ENCODE measurements at regions not wholly inside any gene's neighbourhood (a gene's known extent, or its start where the extent isn't known, plus 50 kb on each side); places are given as distances from the start of the nearest gene placed in this dataset.

DNA sequence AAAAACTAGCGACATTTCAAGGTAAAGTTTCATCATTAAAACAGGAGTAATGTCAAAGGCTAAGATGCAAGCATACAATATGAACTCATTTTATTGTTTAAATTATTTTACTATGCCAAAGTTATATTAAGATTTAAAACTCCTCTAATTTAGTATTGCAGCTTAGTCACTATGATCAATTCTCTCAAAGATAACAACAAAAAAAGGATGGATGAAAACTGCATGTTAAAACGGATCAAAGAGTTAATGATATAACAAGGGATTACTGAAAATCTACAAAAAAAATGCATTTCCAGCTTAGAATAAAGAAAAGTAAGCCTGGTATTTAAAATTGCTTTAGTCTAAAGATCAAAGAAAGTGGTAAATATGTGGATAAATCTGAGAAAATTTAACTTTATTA is 587.8 kb upstream of the PCDH20 start:
- Histone ChIP-seq H3K4ac (ENCODE audit: low read depth, low read length) (no peak overlapping the region), H3K4me3 (ENCODE audit: low read length) (no peak overlapping the region), H2BK120ac (ENCODE audit: low read depth, low read length) (no peak overlapping the region), H3K9ac (ENCODE audit: low read length) (no peak overlapping the region), H3K36me3 (ENCODE audit: control insufficient read depth, insufficient read depth, low read length) (no peaks in the 10 kb centered on the region), H4K8ac (ENCODE audit: low read depth, low read length) (no peak overlapping the region), H3K4me1 (ENCODE audit: control insufficient read depth, low read depth, low read length) (no peaks in the 10 kb centered on the region), H3K4me2 (ENCODE audit: low read length) (no peak overlapping the region), H4K5ac (ENCODE audit: low read length) (no peak overlapping the region), H2BK15ac (replicated peaks; ENCODE audit: low read depth) (no peak overlapping the region), H3K27ac (ENCODE audit: low read depth, low read length) (no peak overlapping the region), H3K79me1 (ENCODE audit: low read length) (no peaks in the 10 kb centered on the region), H2AK5ac (ENCODE audit: low read length) (no peak overlapping the region), H3K79me2 (ENCODE audit: control insufficient read depth, insufficient read depth, low read length) (no peaks in the 10 kb centered on the region), H3K18ac (ENCODE audit: low read length) (no peak overlapping the region), H3K27me3 (ENCODE audit: insufficient read depth, low read length, poor library complexity) (no peaks in the 10 kb centered on the region), H2BK5ac (ENCODE audit: low read length) (no peak overlapping the region), H3K23ac (ENCODE audit: low read length) (no peak overlapping the region), H3K56ac (ENCODE audit: low read length) (no peak overlapping the region)
- no peak for DNase-seq
- no CpG with 5 or more reads among the region's 2 CpGs for WGBS (ENCODE audit: extremely low coverage, insufficient coverage, low lambda C conversion rate)

DNA sequence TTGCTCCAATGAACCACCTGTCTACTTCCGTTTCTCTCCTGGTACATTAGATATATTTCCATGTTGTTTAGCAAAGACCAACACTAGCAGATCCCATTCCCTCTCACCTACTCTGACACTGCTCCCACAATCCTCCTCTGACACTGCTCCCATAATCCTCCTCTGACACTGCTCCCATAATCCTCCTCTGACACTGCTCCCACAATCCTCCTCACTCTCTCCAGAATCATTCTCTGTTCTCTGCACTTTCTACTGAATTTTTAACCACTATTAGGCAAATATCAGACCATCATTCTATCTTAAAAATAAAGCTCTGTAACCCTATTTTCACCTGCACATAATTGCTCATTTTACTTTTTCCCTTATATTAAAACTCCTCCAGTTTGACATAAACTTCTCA is 578.5 kb upstream of the PCDH20 start:
- Histone ChIP-seq H3K23ac (ENCODE audit: low read length) (no peak overlapping the region), H2BK5ac (ENCODE audit: low read length) (no peak overlapping the region)

GRCh38 chr13:61989978-61990377 is 574.3 kb upstream of the PCDH20 start:
- Histone ChIP-seq H3K56ac (ENCODE audit: low read length) (no peak overlapping the region), H3K4me3 (ENCODE audit: low read length) (no peak overlapping the region), H3K27me3 (ENCODE audit: insufficient read depth, low read length, poor library complexity) (no peaks in the 10 kb centered on the region), H2AK5ac (ENCODE audit: low read length) (no peak overlapping the region), H3K79me2 (ENCODE audit: control insufficient read depth, insufficient read depth, low read length) (no peaks in the 10 kb centered on the region), H2BK120ac (ENCODE audit: low read depth, low read length) (no peak overlapping the region), H4K8ac (ENCODE audit: low read depth, low read length) (no peak overlapping the region), H3K4me2 (ENCODE audit: low read length) (no peak overlapping the region), H3K4me1 (ENCODE audit: control insufficient read depth, low read depth, low read length) (no peaks in the 10 kb centered on the region), H3K4ac (ENCODE audit: low read depth, low read length) (no peak overlapping the region), H3K23ac (ENCODE audit: low read length) (no peak overlapping the region), H2BK15ac (replicated peaks; ENCODE audit: low read depth) (no peak overlapping the region), H3K9ac (ENCODE audit: low read length) (no peak overlapping the region), H4K5ac (ENCODE audit: low read length) (no peak overlapping the region), H3K18ac (ENCODE audit: low read length) (no peak overlapping the region), H3K36me3 (ENCODE audit: control insufficient read depth, insufficient read depth, low read length) (no peaks in the 10 kb centered on the region), H3K27ac (ENCODE audit: low read depth, low read length) (no peak overlapping the region), H3K79me1 (ENCODE audit: low read length) (no peaks in the 10 kb centered on the region), H2BK5ac (ENCODE audit: low read length) (no peak overlapping the region)
- DNase-seq = no peak
- WGBS (ENCODE audit: extremely low coverage, insufficient coverage, low lambda C conversion rate) = no CpG with 5 or more reads among the region's 3 CpGs

More for the DNA sequence above, 578.5 kb upstream of the PCDH20 start:
- Histone ChIP-seq H4K5ac (ENCODE audit: low read length) (no peak overlapping the region), H2AK5ac (ENCODE audit: low read length) (no peak overlapping the region), H3K18ac (ENCODE audit: low read length) (no peak overlapping the region), H3K79me1 (ENCODE audit: low read length) (no peaks in the 10 kb centered on the region), H3K4me1 (ENCODE audit: control insufficient read depth, low read depth, low read length) (no peaks in the 10 kb centered on the region), H3K4ac (ENCODE audit: low read depth, low read length) (no peak overlapping the region), H3K27me3 (ENCODE audit: insufficient read depth, low read length, poor library complexity) (no peaks in the 10 kb centered on the region), H2BK15ac (replicated peaks; ENCODE audit: low read depth) (no peak overlapping the region), H3K27ac (ENCODE audit: low read depth, low read length) (no peak overlapping the region), H3K56ac (ENCODE audit: low read length) (no peak overlapping the region), H3K79me2 (ENCODE audit: control insufficient read depth, insufficient read depth, low read length) (no peaks in the 10 kb centered on the region), H2BK120ac (ENCODE audit: low read depth, low read length) (no peak overlapping the region), H3K9ac (ENCODE audit: low read length) (no peak overlapping the region), H3K4me3 (ENCODE audit: low read length) (no peak overlapping the region), H3K36me3 (ENCODE audit: control insufficient read depth, insufficient read depth, low read length) (no peaks in the 10 kb centered on the region), H4K8ac (ENCODE audit: low read depth, low read length) (no peak overlapping the region), H3K4me2 (ENCODE audit: low read length) (no peak overlapping the region)
- DNase-seq = no peak
- WGBS (ENCODE audit: extremely low coverage, insufficient coverage, low lambda C conversion rate) = no CpG with 5 or more reads among the region's 1 CpG

DNA sequence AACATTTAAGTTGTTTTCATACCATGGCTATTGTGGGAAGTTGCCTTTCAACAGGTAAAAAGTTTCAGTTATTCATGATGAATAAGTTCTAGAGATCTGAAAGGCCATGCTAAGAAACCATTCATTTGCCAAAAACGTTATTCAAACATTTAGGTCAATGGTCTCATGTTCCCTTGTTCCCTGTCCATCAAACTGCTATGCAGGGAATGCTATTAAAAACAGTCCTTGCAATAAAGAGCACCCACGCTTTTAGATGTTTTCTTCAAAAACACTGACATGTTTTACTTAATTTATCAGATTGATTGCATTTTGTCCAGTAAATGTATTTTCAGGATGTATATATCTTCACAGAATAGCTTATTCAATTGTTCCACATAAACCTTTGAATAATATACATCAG is 573.2 kb upstream of the PCDH20 start:
- Histone ChIP-seq H4K5ac (ENCODE audit: low read length) (no peak overlapping the region), H3K27ac (ENCODE audit: low read depth, low read length) (no peak overlapping the region), H3K4me2 (ENCODE audit: low read length) (no peak overlapping the region), H4K8ac (ENCODE audit: low read depth, low read length) (no peak overlapping the region), H3K56ac (ENCODE audit: low read length) (no peak overlapping the region), H3K79me1 (ENCODE audit: low read length) (no peaks in the 10 kb centered on the region), H3K4me1 (ENCODE audit: control insufficient read depth, low read depth, low read length) (no peaks in the 10 kb centered on the region), H3K4me3 (ENCODE audit: low read length) (no peak overlapping the region), H3K36me3 (ENCODE audit: control insufficient read depth, insufficient read depth, low read length) (no peaks in the 10 kb centered on the region), H3K23ac (ENCODE audit: low read length) (no peak overlapping the region), H2BK120ac (ENCODE audit: low read depth, low read length) (no peak overlapping the region), H2AK5ac (ENCODE audit: low read length) (no peak overlapping the region), H3K27me3 (ENCODE audit: insufficient read depth, low read length, poor library complexity) (no peaks in the 10 kb centered on the region), H2BK5ac (ENCODE audit: low read length) (no peak overlapping the region), H3K79me2 (ENCODE audit: control insufficient read depth, insufficient read depth, low read length) (no peaks in the 10 kb centered on the region), H2BK15ac (replicated peaks; ENCODE audit: low read depth) (no peak overlapping the region), H3K4ac (ENCODE audit: low read depth, low read length) (no peak overlapping the region), H3K9ac (ENCODE audit: low read length) (no peak overlapping the region), H3K18ac (ENCODE audit: low read length) (no peak overlapping the region)
- WGBS (ENCODE audit: extremely low coverage, insufficient coverage, low lambda C conversion rate) = no CpG with 5 or more reads among the region's 2 CpGs
- DNase-seq = no peak

GRCh38 chr13:61975001-61975400 is 559.4 kb upstream of the PCDH20 start:
- DNase-seq = no peak
- Histone ChIP-seq H3K9ac (ENCODE audit: low read length) (no peak overlapping the region), H3K27ac (ENCODE audit: low read depth, low read length) (no peak overlapping the region), H2BK5ac (ENCODE audit: low read length) (no peak overlapping the region), H3K18ac (ENCODE audit: low read length) (no peak overlapping the region), H3K79me2 (ENCODE audit: control insufficient read depth, insufficient read depth, low read length) (no peaks in the 10 kb centered on the region), H3K79me1 (ENCODE audit: low read length) (no peaks in the 10 kb centered on the region), H3K4me2 (ENCODE audit: low read length) (no peak overlapping the region), H2BK120ac (ENCODE audit: low read depth, low read length) (no peak overlapping the region), H3K56ac (ENCODE audit: low read length) (no peak overlapping the region), H3K23ac (ENCODE audit: low read length) (no peak overlapping the region), H3K4me3 (ENCODE audit: low read length) (no peak overlapping the region), H3K27me3 (ENCODE audit: insufficient read depth, low read length, poor library complexity) (no peaks in the 10 kb centered on the region), H2BK15ac (replicated peaks; ENCODE audit: low read depth) (no peak overlapping the region), H3K36me3 (ENCODE audit: control insufficient read depth, insufficient read depth, low read length) (no peaks in the 10 kb centered on the region), H4K5ac (ENCODE audit: low read length) (no peak overlapping the region), H4K8ac (ENCODE audit: low read depth, low read length) (no peak overlapping the region), H2AK5ac (ENCODE audit: low read length) (no peak overlapping the region), H3K4me1 (ENCODE audit: control insufficient read depth, low read depth, low read length) (no peaks in the 10 kb centered on the region), H3K4ac (ENCODE audit: low read depth, low read length) (no peak overlapping the region)
- no CpG with 5 or more reads among the region's 3 CpGs for WGBS (ENCODE audit: extremely low coverage, insufficient coverage, low lambda C conversion rate)

- no CpG with 5 or more reads among the region's 4 CpGs for WGBS (ENCODE audit: extremely low coverage, insufficient coverage, low lambda C conversion rate)
- H2BK5ac ChIP-seq (ENCODE audit: low read length) = no peak overlapping the region
- no peaks in the 10 kb centered on the region for H3K79me1 ChIP-seq (ENCODE audit: low read length)
- H3K23ac ChIP-seq (ENCODE audit: low read length) = no peak overlapping the region
- H4K5ac ChIP-seq (ENCODE audit: low read length) = no peak overlapping the region
- H4K8ac ChIP-seq (ENCODE audit: low read depth, low read length) = no peak overlapping the region
- H2BK120ac ChIP-seq (ENCODE audit: low read depth, low read length) = no peak overlapping the region
- no peak overlapping the region for H3K4me3 ChIP-seq (ENCODE audit: low read length)
- no peak overlapping the region for H3K18ac ChIP-seq (ENCODE audit: low read length)
- H3K4me2 ChIP-seq (ENCODE audit: low read length) = no peak overlapping the region
- no peaks in the 10 kb centered on the region for H3K36me3 ChIP-seq (ENCODE audit: control insufficient read depth, insufficient read depth, low read length)
- H3K4ac ChIP-seq (ENCODE audit: low read depth, low read length) = no peak overlapping the region
- DNase-seq = no peak
- no peaks in the 10 kb centered on the region for H3K4me1 ChIP-seq (ENCODE audit: control insufficient read depth, low read depth, low read length)
- H2BK15ac ChIP-seq (replicated peaks; ENCODE audit: low read depth) = no peak overlapping the region
- no peak overlapping the region for H3K56ac ChIP-seq (ENCODE audit: low read length)
- H2AK5ac ChIP-seq (ENCODE audit: low read length) = no peak overlapping the region
- H3K27me3 ChIP-seq (ENCODE audit: insufficient read depth, low read length, poor library complexity) = no peaks in the 10 kb centered on the region
- H3K79me2 ChIP-seq (ENCODE audit: control insufficient read depth, insufficient read depth, low read length) = no peaks in the 10 kb centered on the region
- no peak overlapping the region for H3K27ac ChIP-seq (ENCODE audit: low read depth, low read length)
- H3K9ac ChIP-seq (ENCODE audit: low read length) = no peak overlapping the region
Measured at GRCh38 chr13:61965756-61966155, 550.1 kb upstream of the PCDH20 start.
